Endothelial cell (in vitro differentiated cells): ENCODE measurements at regions not wholly inside any gene's neighbourhood (a gene's known extent, or its start where the extent isn't known, plus 50 kb on each side); places are given as distances from the start of the nearest gene placed in this dataset.

Experiments
- DNase-seq: peaks from one replicate; pipeline ENCODE4 v3.0.0; 2021; ENCODE audit warnings: low spot score
- H3K27ac Mint-ChIP-seq: one replicate; pipeline ENCODE4 v1.8.0; 2021; ENCODE audit warnings: mixed read lengths, inconsistent platforms; ENCODE audit not compliant: unreplicated experiment
- H3K27me3 Mint-ChIP-seq: one replicate; pipeline ENCODE4 v1.8.0; 2021; ENCODE audit warnings: mild to moderate bottlenecking, moderate library complexity, mixed read lengths, inconsistent platforms; ENCODE audit not compliant: unreplicated experiment
- H3K36me3 Mint-ChIP-seq: one replicate; pipeline ENCODE4 v1.8.0; 2021; ENCODE audit warnings: mild to moderate bottlenecking, low read depth, mixed read lengths, inconsistent platforms; ENCODE audit not compliant: unreplicated experiment
- H3K4me1 Mint-ChIP-seq: one replicate; pipeline ENCODE4 v1.8.0; 2021; ENCODE audit warnings: mild to moderate bottlenecking, mixed read lengths, inconsistent platforms; ENCODE audit not compliant: unreplicated experiment
- H3K4me3 Mint-ChIP-seq: one replicate; pipeline ENCODE4 v1.8.0; 2021; ENCODE audit warnings: mild to moderate bottlenecking, mixed read lengths, inconsistent platforms; ENCODE audit not compliant: unreplicated experiment
- H3K9me3 Mint-ChIP-seq: one replicate; pipeline ENCODE4 v1.8.0; 2021; ENCODE audit warnings: mixed read lengths, inconsistent platforms; ENCODE audit not compliant: unreplicated experiment
- CTCF ChIP-seq: fragments of 200-600 bp; sonication (generic); IDR thresholded peaks from one replicate; pipeline ENCODE4 v1.5.0; 2021; ENCODE audit warnings: antibody characterized with exemption; ENCODE audit not compliant: unreplicated experiment

GRCh38 chr9:80282766-80283165 is 711.0 kb downstream of the TLE4 start:
- H3K4me1 Mint-ChIP-seq = no peaks in the 10 kb centered on the region
- no peak for TF ChIP-seq CTCF
- no peak overlapping the region for H3K27ac Mint-ChIP-seq

GRCh38 chr9:80259079-80259478 is 687.3 kb downstream of the TLE4 start:
- no peak for DNase-seq
- TF ChIP-seq CTCF = no peak
- Mint-ChIP-seq H3K4me1 (no peaks in the 10 kb centered on the region), H3K9me3 (peaks cover 4% of the 10 kb centered on the region), H3K36me3 (no peaks in the 10 kb centered on the region), H3K4me3 (no peak overlapping the region), H3K27ac (no peak overlapping the region), H3K27me3 (no peaks in the 10 kb centered on the region)

More at GRCh38 chr9:80282766-80283165, 711.0 kb downstream of the TLE4 start:
- Mint-ChIP-seq H3K36me3 (no peaks in the 10 kb centered on the region), H3K9me3 (no peaks in the 10 kb centered on the region), H3K4me3 (no peak overlapping the region), H3K27me3 (no peaks in the 10 kb centered on the region)
- no peak for DNase-seq

GRCh38 chr9:80251778-80252177 is 680.0 kb downstream of the TLE4 start:
- no peak for DNase-seq
- no peak overlapping the region for H3K4me3 Mint-ChIP-seq
- H3K36me3 Mint-ChIP-seq = peaks cover 3% of the 10 kb centered on the region
- H3K27ac Mint-ChIP-seq = no peak overlapping the region
- no peaks in the 10 kb centered on the region for H3K27me3 Mint-ChIP-seq
- H3K9me3 Mint-ChIP-seq = no peaks in the 10 kb centered on the region
- no peaks in the 10 kb centered on the region for H3K4me1 Mint-ChIP-seq
- no peak for TF ChIP-seq CTCF

- Mint-ChIP-seq H3K36me3 (no peaks in the 10 kb centered on the region), H3K4me3 (no peak overlapping the region), H3K27me3 (no peaks in the 10 kb centered on the region), H3K27ac (no peak overlapping the region), H3K4me1 (peaks cover 2% of the 10 kb centered on the region), H3K9me3 (no peaks in the 10 kb centered on the region)
- no peak for DNase-seq
- no peak for TF ChIP-seq CTCF
These were observed 670.3 kb downstream of the TLE4 start for GRCh38 chr9:80242022-80242421.

- TF ChIP-seq CTCF = no peak
- Mint-ChIP-seq H3K4me3 (no peak overlapping the region), H3K27ac (no peak overlapping the region), H3K27me3 (peaks cover 1% of the 10 kb centered on the region), H3K36me3 (no peaks in the 10 kb centered on the region), H3K9me3 (no peaks in the 10 kb centered on the region), H3K4me1 (no peaks in the 10 kb centered on the region)
- DNase-seq = no peak
These were observed 664.0 kb downstream of the TLE4 start for GRCh38 chr9:80235752-80236151.
